Progenitor cell of endocrine pancreas (in vitro differentiated cells): ENCODE measurements at regions not wholly inside any gene's neighbourhood (a gene's known extent, or its start where the extent isn't known, plus 50 kb on each side); places are given as distances from the start of the nearest gene placed in this dataset.

Experiments used
- DNase-seq: peaks from one replicate; pipeline ENCODE4 v3.0.0; 2021; ENCODE audit warnings: low spot score; ENCODE audit not compliant: unreplicated experiment
- H3K27ac Mint-ChIP-seq: 2 replicates; pipeline ENCODE4 v1.8.0; 2021; ENCODE audit warnings: mild to moderate bottlenecking, moderate library complexity, mixed read lengths
- H3K27me3 Mint-ChIP-seq: 2 replicates; pipeline ENCODE4 v1.8.0; 2021; ENCODE audit warnings: mixed read lengths
- H3K36me3 Mint-ChIP-seq: 2 replicates; pipeline ENCODE4 v1.8.0; 2022; ENCODE audit warnings: mixed read lengths; ENCODE audit not compliant: insufficient read depth
- H3K4me1 Mint-ChIP-seq: 2 replicates; pipeline ENCODE4 v1.8.0; 2021; ENCODE audit warnings: low read depth, mixed read lengths
- H3K4me3 Mint-ChIP-seq: 2 replicates; pipeline ENCODE4 v1.8.0; 2021; ENCODE audit warnings: low read depth, mild to moderate bottlenecking, moderate library complexity, mixed read lengths
- H3K9me3 Mint-ChIP-seq: 2 replicates; pipeline ENCODE4 v1.8.0; 2021; ENCODE audit warnings: low read depth, mixed read lengths
- CTCF ChIP-seq: fragments of 200-600 bp; sonication (generic); IDR thresholded peaks from one replicate; pipeline ENCODE4 v1.5.0; 2021; ENCODE audit warnings: antibody characterized with exemption, mild to moderate bottlenecking; ENCODE audit not compliant: unreplicated experiment

GRCh38 chr18:41602034-41602433 is 353.0 kb upstream of the PIK3C3 start:
- peaks cover 1% of the 10 kb centered on the region for H3K36me3 Mint-ChIP-seq
- H3K9me3 Mint-ChIP-seq: peaks cover 3% of the 10 kb centered on the region
- no peak overlapping the region for H3K27ac Mint-ChIP-seq
- no peaks in the 10 kb centered on the region for H3K27me3 Mint-ChIP-seq
- TF ChIP-seq CTCF: no peak
- no peak overlapping the region for H3K4me3 Mint-ChIP-seq
- DNase-seq: no peak
- H3K4me1 Mint-ChIP-seq: peaks cover 15% of the 10 kb centered on the region

DNA sequence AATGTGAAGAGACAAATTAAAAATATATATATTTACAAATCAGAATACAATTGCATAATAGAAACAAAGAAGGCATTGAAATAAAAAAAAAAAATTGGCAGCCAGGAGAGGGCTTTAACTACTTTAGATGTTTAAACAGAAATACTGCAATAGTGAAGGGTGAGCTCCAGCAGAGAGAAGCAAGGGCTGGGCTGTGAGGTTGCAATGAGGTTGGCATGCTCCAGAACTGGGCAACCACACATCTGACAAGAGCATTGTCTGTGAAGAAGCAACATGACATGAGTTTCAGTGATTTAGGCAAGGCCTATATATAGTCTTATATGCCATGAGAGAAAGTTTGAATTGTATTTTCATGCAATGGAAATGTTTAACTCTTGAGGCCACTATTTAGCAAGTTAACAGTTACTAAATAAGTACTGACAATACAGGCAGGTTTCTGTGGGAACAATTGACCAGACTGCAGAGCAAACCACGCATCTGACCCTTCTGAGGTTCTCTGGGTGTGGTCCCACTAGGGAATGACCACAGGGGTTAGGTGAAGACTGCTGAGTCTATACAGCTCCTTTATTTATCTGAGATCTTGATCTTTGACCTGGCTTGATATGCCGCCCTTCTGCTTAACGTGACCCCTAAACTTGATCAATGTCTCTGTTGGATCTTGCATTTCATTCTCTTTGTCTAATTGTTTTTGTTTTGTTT is 354.2 kb upstream of the PIK3C3 start:
- no peaks in the 10 kb centered on the region for H3K9me3 Mint-ChIP-seq
- no peak for DNase-seq
- no peak overlapping the region for H3K4me3 Mint-ChIP-seq
- no peaks in the 10 kb centered on the region for H3K27me3 Mint-ChIP-seq
- peaks cover 25% of the 10 kb centered on the region for H3K4me1 Mint-ChIP-seq
- no peaks in the 10 kb centered on the region for H3K36me3 Mint-ChIP-seq
- no peak overlapping the region for H3K27ac Mint-ChIP-seq
- TF ChIP-seq CTCF: no peak

DNA sequence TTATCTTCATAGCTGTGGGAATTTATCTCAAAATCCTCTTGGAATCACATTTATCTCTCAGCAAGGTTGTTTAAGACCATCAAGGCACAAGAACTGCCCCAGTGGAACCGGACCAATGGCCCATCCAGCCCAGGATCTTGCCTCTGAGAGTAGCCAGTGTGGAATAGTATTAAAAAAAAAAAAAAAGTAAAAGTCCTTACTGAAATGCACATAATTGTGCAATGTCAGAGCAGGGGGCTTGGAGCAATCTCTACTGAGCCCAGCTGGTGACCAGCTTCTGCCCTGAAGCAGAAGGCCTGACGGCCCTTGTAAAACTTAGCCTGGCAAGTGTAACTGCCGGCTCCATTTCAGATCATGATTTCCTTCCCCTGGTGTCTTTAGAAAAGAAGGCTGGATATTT is 355.6 kb upstream of the PIK3C3 start:
- Mint-ChIP-seq H3K36me3 (no peaks in the 10 kb centered on the region), H3K9me3 (no peaks in the 10 kb centered on the region), H3K4me3 (no peak overlapping the region), H3K27me3 (peaks cover 7% of the 10 kb centered on the region), H3K4me1 (peaks cover 31% of the 10 kb centered on the region), H3K27ac (no peak overlapping the region)
- no peak for TF ChIP-seq CTCF
- no peak for DNase-seq

GRCh38 chr18:41594582-41594981 is 360.5 kb upstream of the PIK3C3 start:
- no peak for TF ChIP-seq CTCF
- peaks cover 7% of the 10 kb centered on the region for H3K27me3 Mint-ChIP-seq
- no peak for DNase-seq
- peaks cover 30% of the 10 kb centered on the region for H3K4me1 Mint-ChIP-seq
- H3K27ac Mint-ChIP-seq: no peak overlapping the region
- no peak overlapping the region for H3K4me3 Mint-ChIP-seq
- H3K9me3 Mint-ChIP-seq: no peaks in the 10 kb centered on the region
- H3K36me3 Mint-ChIP-seq: no peaks in the 10 kb centered on the region

DNA sequence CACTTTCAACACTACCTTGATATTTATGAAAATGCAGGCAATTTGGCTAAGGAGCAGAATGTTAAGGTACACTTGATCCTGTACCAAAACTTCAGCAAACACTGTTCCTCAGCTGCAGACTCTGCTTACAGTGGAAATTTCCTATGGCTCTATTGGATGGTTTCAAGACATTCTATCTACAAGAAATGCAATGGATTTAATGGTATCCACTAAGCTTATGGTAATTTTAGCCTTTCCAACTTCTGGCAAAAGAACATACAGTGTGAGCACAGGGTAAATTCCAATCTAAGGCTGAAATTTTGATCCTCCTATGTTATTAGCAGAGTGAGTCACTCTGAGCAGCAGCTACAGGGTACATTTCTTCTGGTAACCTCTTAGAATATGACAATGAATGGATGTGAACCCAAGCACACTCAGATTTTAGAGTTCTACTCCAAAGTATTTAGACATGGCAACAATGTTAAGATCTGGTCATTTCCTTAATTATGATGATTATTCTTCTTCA is 361.8 kb upstream of the PIK3C3 start:
- no peaks in the 10 kb centered on the region for H3K9me3 Mint-ChIP-seq
- TF ChIP-seq CTCF: no peak
- peaks cover 7% of the 10 kb centered on the region for H3K27me3 Mint-ChIP-seq
- DNase-seq: no peak
- no peaks in the 10 kb centered on the region for H3K36me3 Mint-ChIP-seq
- H3K27ac Mint-ChIP-seq: no peak overlapping the region
- no peak overlapping the region for H3K4me3 Mint-ChIP-seq
- H3K4me1 Mint-ChIP-seq: peaks cover 28% of the 10 kb centered on the region
